Activated naive CD4-positive, alpha-beta T cell treated with anti-CD3 and anti-CD28 coated beads, Interleukin-2, amount 10 ng/mL, durations not matched to agents 7 days and 5 days (primary cell): ENCODE measurements at regions not wholly inside any gene's neighbourhood (a gene's known extent, or its start where the extent isn't known, plus 50 kb on each side); places are given as distances from the start of the nearest gene placed in this dataset.
"Not testable (repeated sequence)": the region's sequence is repeated elsewhere in the genome, so short reads cannot be mapped to it uniquely, and the experiment has no call there.

Experiments used
- CTCF ChIA-PET: fragments of 350-600 bp; sonication (Branson Sonifier 250); formaldehyde crosslinking; loops from one replicate; lab custom pipeline; 2021; ENCODE audit warnings: antibody characterized with exemption; lab: Charles Lee
- DNase-seq: peaks from one replicate; pipeline ENCODE4 v3.0.0-alpha.2; 2020
- H3K27ac Mint-ChIP-seq: one replicate; pipeline ENCODE4 v1.8.0; 2021; ENCODE audit warnings: mild to moderate bottlenecking, moderate library complexity, mixed read lengths
- H3K27me3 Mint-ChIP-seq: one replicate; pipeline ENCODE4 v1.8.0; 2021; ENCODE audit warnings: mild to moderate bottlenecking, mixed read lengths
- H3K36me3 Mint-ChIP-seq: one replicate; pipeline ENCODE4 v1.8.0; 2021; ENCODE audit warnings: mixed read lengths
- H3K4me1 Mint-ChIP-seq: one replicate; pipeline ENCODE4 v1.8.0; 2021; ENCODE audit warnings: mixed read lengths
- H3K4me3 Mint-ChIP-seq: one replicate; pipeline ENCODE4 v1.8.0; 2021; ENCODE audit warnings: mild to moderate bottlenecking, moderate library complexity, mixed read lengths
- H3K9me3 Mint-ChIP-seq: one replicate; pipeline ENCODE4 v1.8.0; 2021; ENCODE audit warnings: mixed read lengths

DNA sequence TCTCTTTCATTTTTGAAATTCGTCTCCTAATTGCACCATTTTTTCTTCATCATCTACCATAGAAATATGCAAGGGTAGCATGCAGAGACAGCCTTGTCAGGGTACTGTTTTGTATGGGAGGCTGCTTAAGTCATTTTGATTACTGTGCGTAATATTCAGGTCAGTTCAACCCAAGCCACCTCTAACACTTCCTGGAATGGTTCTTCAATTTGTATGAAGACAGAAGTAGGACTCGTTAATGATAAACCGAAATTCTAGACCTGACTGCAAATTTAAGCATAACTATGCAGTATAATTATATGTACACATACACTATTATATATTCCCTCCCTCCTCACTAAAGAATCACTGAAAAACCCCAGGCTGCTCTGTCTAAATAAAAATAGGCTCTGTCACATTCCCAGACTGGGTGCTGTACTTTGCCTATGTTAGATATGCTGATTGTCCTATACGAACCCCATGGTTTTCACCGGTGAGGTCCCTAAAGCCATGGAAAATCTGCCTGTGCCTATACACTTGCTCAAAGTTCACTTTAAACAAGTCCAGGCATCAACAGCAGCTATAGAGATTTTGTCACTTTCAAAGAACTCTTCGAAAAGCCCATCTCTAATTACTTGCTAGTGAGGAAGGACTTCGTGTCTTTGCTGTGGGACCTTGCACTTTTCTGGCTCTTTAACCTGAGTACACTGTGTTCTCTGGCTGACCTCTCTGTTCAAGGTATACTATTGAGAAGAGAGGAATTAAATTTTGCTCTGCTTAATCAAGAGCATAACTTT is 352.1 kb upstream of the CD180 start:
- no peak for DNase-seq
- CTCF ChIA-PET: no interaction called here
- Mint-ChIP-seq H3K27me3 (no peaks in the 10 kb centered on the region), H3K9me3 (no peaks in the 10 kb centered on the region), H3K27ac (no peak overlapping the region), H3K4me1 (peaks cover 10% of the 10 kb centered on the region), H3K4me3 (no peak overlapping the region), H3K36me3 (no peaks in the 10 kb centered on the region)

DNA sequence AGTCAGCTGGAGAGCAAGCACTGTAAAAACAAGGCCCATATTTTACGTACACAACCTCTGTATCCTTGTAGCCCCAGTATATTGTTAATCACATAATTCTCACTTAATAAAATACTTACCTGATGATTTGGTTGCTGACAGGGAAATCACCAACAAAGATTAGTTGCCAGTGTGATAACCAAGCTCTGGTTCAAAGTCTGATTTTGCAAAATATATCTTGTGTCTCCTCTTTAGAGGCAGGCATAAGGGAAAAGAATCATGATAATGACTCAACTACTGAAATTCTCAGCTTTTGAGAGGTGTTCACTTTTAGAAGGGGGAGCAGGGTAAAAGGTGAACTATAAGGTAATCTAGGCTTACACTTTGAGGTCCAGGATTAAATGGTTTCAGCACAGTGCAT is 351.1 kb upstream of the CD180 start:
- CTCF ChIA-PET: no interaction called here
- Mint-ChIP-seq H3K27ac (no peak overlapping the region), H3K36me3 (no peaks in the 10 kb centered on the region), H3K4me1 (peaks cover 10% of the 10 kb centered on the region), H3K27me3 (no peaks in the 10 kb centered on the region), H3K9me3 (no peaks in the 10 kb centered on the region), H3K4me3 (no peak overlapping the region)
- DNase-seq: no peak

DNA sequence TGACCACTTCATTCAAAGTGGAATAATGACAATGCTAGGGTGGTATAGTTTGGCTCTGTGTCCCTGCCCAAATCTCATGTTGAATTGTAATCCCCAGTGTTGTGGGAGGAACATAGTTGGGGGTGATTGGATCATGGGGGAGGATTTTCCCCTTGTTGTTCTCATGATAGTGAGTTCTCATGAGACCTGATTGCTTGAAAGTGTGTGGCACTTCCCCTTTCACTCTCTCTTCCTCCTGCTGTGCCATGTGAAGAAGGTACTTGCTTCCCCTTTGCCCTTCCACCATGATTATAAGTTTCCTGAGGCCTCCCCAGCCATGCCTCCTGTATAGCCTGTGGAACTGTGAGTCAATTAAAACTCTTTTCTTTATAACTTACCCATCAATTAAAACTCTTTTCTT is 348.3 kb upstream of the CD180 start:
- peaks cover 12% of the 10 kb centered on the region for H3K4me1 Mint-ChIP-seq
- H3K9me3 Mint-ChIP-seq, H3K36me3 Mint-ChIP-seq, H3K27ac Mint-ChIP-seq, H3K27me3 Mint-ChIP-seq, DNase-seq, CTCF ChIA-PET, H3K4me3 Mint-ChIP-seq: not testable (repeated sequence)

DNA sequence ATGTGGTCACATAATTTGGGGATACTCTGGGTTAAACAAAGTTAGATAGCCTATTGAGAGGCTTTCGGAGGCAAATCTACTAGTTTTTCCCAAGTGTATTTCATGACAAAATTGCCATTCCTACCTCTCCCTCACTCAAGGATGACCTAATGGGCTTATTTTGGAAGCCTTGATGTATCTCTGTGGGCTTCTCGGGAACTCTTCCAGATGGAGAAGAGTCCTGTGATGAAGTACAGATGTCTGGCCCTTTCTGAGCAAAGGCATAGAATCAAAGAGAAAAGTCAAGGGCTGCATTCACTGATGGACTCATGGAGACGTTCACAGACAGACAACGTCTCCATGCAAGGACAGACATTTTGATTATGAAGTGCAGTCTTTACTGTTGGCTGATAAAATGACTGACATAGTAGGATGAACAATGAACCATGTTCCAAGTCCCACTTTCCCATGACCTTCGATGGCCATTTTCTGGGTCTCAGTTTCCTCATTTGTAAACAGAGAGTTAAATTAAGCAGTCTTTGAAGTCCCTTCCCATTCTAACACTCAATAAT is 347.2 kb upstream of the CD180 start:
- no peak for DNase-seq
- Mint-ChIP-seq H3K4me1 (peaks cover 11% of the 10 kb centered on the region), H3K27me3 (no peaks in the 10 kb centered on the region), H3K27ac (no peak overlapping the region), H3K36me3 (no peaks in the 10 kb centered on the region), H3K4me3 (no peak overlapping the region), H3K9me3 (peaks cover 2% of the 10 kb centered on the region)
- CTCF ChIA-PET: no interaction called here

DNA sequence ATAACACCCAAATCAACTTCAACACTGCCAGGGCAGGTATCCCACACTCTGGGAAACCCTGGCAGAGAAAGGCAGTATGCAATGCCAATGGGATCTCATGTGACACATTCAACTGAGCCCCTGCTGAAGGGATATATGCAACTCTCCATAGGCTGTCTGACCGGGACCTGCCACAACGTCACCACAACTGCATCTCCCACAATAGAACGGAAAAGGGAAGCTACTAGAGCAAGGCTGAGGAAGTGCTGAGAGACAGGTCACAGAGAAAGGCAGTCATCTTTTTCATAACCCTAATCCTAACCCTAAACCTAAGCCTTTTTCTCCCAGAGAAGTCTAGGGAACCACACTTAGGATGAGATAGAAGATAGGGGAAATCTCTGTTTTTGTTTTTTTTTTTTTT is 345.9 kb upstream of the CD180 start:
- Mint-ChIP-seq H3K9me3 (peaks cover 2% of the 10 kb centered on the region), H3K27me3 (no peaks in the 10 kb centered on the region), H3K4me1 (peaks cover 2% of the 10 kb centered on the region), H3K27ac (no peak overlapping the region), H3K36me3 (no peaks in the 10 kb centered on the region), H3K4me3 (no peak overlapping the region)
- DNase-seq: no peak
- CTCF ChIA-PET: no interaction called here

DNA sequence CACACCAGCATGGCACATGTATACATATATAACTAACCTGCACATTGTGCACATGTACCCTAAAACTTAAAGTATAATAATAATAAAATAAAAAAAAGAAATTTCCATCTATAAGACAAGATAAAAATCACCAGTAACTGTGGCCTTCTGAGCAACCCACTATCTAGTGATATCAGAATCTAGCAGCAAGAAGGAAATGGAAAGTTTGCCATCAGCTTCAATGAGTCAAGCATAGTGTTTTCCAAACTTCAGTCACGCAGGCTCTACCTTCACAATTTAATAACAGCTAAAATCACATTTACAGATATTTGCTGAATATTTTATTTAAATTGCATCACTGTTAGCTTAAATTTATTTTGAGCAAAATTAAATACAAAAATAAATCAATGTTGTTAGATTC is 345.3 kb upstream of the CD180 start:
- DNase-seq: no peak

DNA sequence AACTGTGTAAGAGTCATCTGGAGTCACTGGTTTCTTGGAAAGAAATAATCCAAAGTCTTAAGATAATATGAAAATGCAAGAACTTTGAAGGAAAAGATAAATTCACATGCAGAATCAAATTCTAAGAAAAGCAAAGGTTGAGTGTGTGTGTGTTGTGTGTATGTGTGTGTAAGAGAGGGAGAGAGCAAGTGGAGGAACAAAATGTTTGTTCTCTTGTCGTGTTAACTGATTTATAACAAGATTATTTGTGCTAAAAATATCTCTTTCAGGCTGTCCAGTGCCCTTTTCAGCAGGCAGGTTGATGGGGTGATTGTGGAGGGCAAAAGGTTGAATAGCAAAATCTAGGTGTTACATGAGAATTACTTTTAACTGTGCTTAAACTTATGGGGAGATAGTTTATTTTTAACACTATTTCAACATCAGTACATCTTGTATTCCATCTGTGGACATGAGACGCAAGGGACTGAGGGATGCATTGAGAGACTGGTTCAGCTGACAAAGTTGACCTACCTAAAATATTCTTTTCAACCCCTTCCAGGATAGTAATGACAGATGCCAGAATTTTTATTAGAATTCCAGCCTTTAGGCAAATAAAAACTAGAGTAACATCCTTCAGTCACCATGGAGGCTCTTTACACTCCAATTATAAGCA is 342.4 kb upstream of the CD180 start:
- Mint-ChIP-seq H3K27me3 (peaks cover 4% of the 10 kb centered on the region), H3K27ac (no peak overlapping the region), H3K36me3 (no peaks in the 10 kb centered on the region), H3K4me1 (peaks cover 3% of the 10 kb centered on the region), H3K4me3 (no peak overlapping the region), H3K9me3 (peaks cover 2% of the 10 kb centered on the region)
- DNase-seq: no peak
- CTCF ChIA-PET: no interaction called here

More for the DNA sequence above, 345.3 kb upstream of the CD180 start:
- Mint-ChIP-seq H3K4me1 (peaks cover 2% of the 10 kb centered on the region), H3K36me3 (no peaks in the 10 kb centered on the region), H3K27me3 (no peaks in the 10 kb centered on the region), H3K27ac (no peak overlapping the region), H3K4me3 (no peak overlapping the region), H3K9me3 (peaks cover 2% of the 10 kb centered on the region)
- CTCF ChIA-PET: no interaction called here

DNA sequence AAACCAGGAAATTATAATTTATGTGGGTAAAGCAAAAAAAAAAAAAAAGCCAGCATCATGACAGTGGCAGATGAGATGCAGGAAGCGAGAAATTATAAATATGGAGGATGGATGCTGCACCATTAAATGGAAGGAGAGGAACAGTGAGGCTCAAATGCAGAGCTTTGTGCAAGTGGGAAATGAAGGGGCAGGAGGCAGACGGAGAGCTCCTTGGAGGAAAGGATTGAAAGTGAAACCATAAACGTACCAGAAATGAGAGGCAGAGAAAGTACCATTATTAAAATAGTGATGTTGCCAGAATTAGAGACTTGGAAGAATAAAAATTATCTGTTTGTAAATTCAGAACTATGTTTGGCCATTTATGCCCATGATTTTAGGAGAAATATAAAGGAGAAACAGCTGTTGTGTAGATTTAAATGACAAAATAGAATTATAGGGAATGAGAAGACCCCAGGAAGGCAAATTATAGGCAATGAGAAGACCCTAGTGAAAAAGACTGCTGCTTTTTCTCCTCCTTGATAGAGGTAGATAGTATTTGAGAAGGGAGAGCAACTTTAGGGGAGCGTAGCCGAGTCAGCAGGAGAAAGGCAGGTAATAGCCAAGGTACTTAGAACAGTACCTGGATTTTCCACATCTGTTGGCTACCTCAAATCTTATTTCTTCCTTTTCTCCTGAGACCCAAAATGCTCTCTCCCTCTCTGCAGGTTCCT is 341.0 kb upstream of the CD180 start:
- H3K4me1 Mint-ChIP-seq: peaks cover 3% of the 10 kb centered on the region
- no peak overlapping the region for H3K27ac Mint-ChIP-seq
- CTCF ChIA-PET: no interaction called here
- peaks cover 2% of the 10 kb centered on the region for H3K9me3 Mint-ChIP-seq
- no peak for DNase-seq
- H3K27me3 Mint-ChIP-seq: peaks cover 4% of the 10 kb centered on the region
- no peak overlapping the region for H3K4me3 Mint-ChIP-seq
- H3K36me3 Mint-ChIP-seq: no peaks in the 10 kb centered on the region

DNA sequence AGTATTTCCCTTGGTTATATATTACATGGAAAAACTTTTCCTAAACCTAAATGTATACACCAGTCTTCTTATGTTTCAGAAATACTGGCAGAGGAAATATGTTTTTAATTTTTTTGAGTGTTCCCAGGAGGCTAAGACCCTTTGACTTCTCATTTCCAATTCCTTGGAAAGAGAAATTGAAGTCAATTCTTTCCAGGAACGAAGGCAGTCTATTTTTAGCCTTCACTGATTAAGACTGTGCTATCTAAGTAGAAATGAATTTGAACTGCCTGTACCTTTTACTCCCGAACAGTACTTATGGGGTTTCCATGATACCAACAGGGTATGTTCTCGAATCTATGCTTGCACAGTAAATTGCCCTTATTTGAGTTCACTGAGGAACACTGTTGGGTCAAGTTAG is 340.3 kb upstream of the CD180 start:
- no peak overlapping the region for H3K27ac Mint-ChIP-seq
- CTCF ChIA-PET: no interaction called here
- peaks cover 2% of the 10 kb centered on the region for H3K9me3 Mint-ChIP-seq
- no peak overlapping the region for H3K4me3 Mint-ChIP-seq
- peaks cover 2% of the 10 kb centered on the region for H3K4me1 Mint-ChIP-seq
- peaks cover 4% of the 10 kb centered on the region for H3K27me3 Mint-ChIP-seq
- H3K36me3 Mint-ChIP-seq: no peaks in the 10 kb centered on the region
- no peak for DNase-seq

DNA sequence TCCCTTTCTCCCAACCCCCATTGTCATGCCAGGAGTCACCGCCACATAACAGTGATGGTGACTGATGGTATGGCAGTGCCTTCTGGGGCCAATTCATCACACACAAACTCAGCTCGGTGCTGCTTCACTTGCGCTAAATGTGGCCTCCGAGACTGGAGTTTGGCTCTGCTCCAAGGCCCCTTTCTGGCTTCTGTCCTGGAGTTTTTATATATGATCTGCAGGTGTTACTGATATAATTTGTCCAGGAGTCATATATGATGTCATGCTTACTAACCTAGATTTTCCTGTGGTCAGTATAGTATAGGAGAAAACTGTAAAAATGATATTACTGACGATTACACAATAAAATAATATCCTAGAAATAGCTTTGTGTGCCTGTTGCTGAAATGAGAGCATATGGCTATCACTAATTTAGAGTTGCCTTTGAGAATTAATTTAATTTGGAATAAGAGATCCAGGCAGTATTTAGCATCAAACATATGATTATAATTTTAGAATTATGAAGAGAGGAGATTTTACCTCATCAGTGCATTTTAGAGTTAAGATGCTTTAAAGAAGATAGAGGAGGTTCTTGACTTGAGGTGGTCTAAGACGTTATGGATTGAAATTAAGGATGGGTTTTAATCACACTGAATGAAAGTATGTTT is 334.1 kb upstream of the CD180 start:
- DNase-seq: no peak
- Mint-ChIP-seq H3K27me3 (peaks cover 4% of the 10 kb centered on the region), H3K36me3 (peaks cover 2% of the 10 kb centered on the region), H3K4me1 (no peaks in the 10 kb centered on the region), H3K27ac (no peak overlapping the region), H3K9me3 (peaks cover 6% of the 10 kb centered on the region), H3K4me3 (no peak overlapping the region)
- CTCF ChIA-PET: no interaction called here

DNA sequence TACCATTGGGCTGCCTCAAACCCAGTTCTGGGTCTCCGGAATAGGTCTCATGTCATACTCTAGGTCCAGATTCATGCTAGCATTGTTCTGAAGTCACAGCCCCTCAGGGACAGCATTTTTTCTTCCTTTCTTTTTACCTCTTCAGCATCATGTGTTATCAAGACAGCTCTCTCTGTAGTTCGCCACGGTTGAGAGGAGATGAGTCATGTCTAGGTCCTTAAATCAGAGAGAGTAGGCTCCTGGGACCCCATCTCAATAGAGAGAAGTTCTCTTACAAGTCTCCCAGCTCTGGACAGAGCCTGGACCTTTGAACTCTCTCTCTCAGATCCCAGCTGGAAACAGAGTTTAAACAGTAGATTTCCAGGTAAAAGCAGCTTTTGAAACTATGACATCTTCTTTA is 332.4 kb upstream of the CD180 start:
- Mint-ChIP-seq H3K4me3 (no peak overlapping the region), H3K36me3 (peaks cover 2% of the 10 kb centered on the region), H3K27ac (no peak overlapping the region), H3K9me3 (peaks cover 7% of the 10 kb centered on the region), H3K27me3 (no peaks in the 10 kb centered on the region), H3K4me1 (no peaks in the 10 kb centered on the region)
- CTCF ChIA-PET: interaction anchor here (1.4 kb wide), 1 partner anchor 28 kb away, joined by 3 read pairs; no protein-coding TSS in a partner anchor
- no peak for DNase-seq

DNA sequence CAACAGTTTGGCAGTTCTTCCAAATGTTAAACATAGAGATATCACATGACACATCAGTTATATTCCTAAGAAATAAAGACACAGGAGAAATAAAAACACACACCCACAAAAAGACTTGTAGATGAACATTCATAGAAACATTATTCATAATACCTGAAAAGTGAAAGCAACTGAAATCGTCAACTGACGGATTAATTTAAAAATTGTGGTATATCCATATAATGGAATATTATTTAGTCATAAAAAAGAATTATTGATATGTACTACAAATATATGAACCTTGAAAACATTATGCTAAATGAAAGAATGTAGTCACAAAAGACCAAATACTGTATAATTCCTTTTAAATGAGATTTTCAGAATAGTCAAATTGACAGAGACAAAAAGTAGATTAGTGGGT is 330.2 kb upstream of the CD180 start:
- Mint-ChIP-seq H3K9me3 (peaks cover 7% of the 10 kb centered on the region), H3K4me3 (no peak overlapping the region)
- DNase-seq: no peak

DNA sequence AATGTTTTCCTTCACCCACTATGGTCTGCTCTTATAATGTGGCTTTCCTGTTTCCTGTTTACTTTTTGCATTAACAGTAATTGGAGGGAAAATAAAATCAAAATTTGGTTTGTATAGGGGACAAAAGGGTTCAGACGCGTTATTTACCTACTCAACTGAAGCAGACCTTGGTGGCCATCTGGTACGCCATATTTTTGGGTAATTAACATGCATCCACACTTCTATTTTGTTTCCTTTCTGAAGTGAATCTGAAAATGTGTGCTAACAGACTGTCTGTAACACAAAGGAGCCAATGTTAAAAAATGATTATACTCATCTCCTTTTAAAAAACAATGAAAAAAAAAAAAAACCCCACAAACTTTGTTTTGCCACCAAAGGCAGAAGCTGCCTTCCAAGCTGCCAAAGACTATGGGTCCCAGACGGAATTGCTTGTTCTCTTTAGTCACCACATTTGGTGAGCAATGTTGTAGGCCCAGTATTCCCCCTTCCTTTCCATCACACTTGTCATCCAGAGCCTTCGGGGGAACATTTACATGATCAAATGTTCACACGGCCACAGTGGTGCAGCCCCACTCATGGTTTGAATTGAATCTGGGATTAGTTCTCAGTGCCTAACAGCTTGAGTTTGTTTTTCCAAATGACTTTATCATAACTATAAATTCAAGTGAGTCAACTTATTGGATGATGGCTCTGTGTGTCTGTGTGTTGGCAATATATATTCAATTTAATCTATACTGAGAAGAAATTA is 323.7 kb upstream of the CD180 start:
- Mint-ChIP-seq H3K4me1 (peaks cover 34% of the 10 kb centered on the region), H3K36me3 (peaks cover 7% of the 10 kb centered on the region), H3K9me3 (peaks cover 7% of the 10 kb centered on the region), H3K27ac (peak overlapping the region; percentile 38), H3K27me3 (no peaks in the 10 kb centered on the region), H3K4me3 (no peak overlapping the region)
- DNase-seq: no peak
- CTCF ChIA-PET: no interaction called here

More for the DNA sequence above, 330.2 kb upstream of the CD180 start:
- Mint-ChIP-seq H3K27me3 (no peaks in the 10 kb centered on the region), H3K36me3 (peaks cover 2% of the 10 kb centered on the region), H3K27ac (no peak overlapping the region), H3K4me1 (no peaks in the 10 kb centered on the region)
- CTCF ChIA-PET: no interaction called here
